Caco-2 (cell line): ENCODE measurements at regions not wholly inside any gene's neighbourhood (a gene's known extent, or its start where the extent isn't known, plus 50 kb on each side); places are given as distances from the start of the nearest gene placed in this dataset.
"Not testable (repeated sequence)": the region's sequence is repeated elsewhere in the genome, so short reads cannot be mapped to it uniquely, and the experiment has no call there.

Experiments used
- BruUV-seq: library from RNA; stranded (reverse); fragments of 400-500 nt; replicated peaks from 2 replicates; lab custom pipeline; 2021; lab: Mats Ljungman, UMichigan
- CTCF ChIA-PET: fragments of 300-600 bp; sonication (Branson Sonifier 250); formaldehyde crosslinking; loops from one replicate; lab custom pipeline; 2022; ENCODE audit warnings: antibody characterized with exemption; lab: Charles Lee
- POLR2A ChIA-PET: fragments of 300-600 bp; sonication (Branson Sonifier 250); formaldehyde crosslinking; loops from one replicate; lab custom pipeline; 2022; ENCODE audit warnings: antibody characterized with exemption; lab: Charles Lee
- DNase-seq, 2 experiments: peaks; one replicate each; pipeline versions ENCODE4 v3.0.0 to v3.0.0-alpha.2; 2020 to 2022
- H3K27me3 ChIP-seq: replicated peaks from 2 replicates; pipeline ENCODE4 v1.6.0; 2011; ENCODE audit warnings: low read length; ENCODE audit not compliant: control insufficient read depth, insufficient read depth
- H3K36me3 ChIP-seq: 2 replicates; pipeline ENCODE4 v1.5.1; 2011; ENCODE audit warnings: low read length; ENCODE audit not compliant: control insufficient read depth, insufficient read depth
- H3K4me1 ChIP-seq: fragments of 250-450 bp; sonication (Bioruptor Pico); 2 replicates; pipeline ENCODE4 v1.5.1; 2020; ENCODE audit warnings: mild to moderate bottlenecking
- H3K4me3 ChIP-seq: 2 replicates; pipeline ENCODE4 v1.5.1; 2011; ENCODE audit warnings: low read depth, mild to moderate bottlenecking, control low read depth, low read length
- H3K9me3 ChIP-seq: fragments of 250-450 bp; sonication (Bioruptor Pico); 2 replicates; pipeline ENCODE4 v1.5.1; 2020; ENCODE audit warnings: mild to moderate bottlenecking, moderate library complexity
- H3K27ac Mint-ChIP-seq: one replicate; pipeline ENCODE4 v1.8.0; 2022; ENCODE audit warnings: mixed read lengths; ENCODE audit not compliant: unreplicated experiment
- H3K27me3 Mint-ChIP-seq: one replicate; pipeline ENCODE4 v1.8.0; 2022; ENCODE audit warnings: mixed read lengths; ENCODE audit not compliant: insufficient read depth, unreplicated experiment
- H3K36me3 Mint-ChIP-seq: one replicate; pipeline ENCODE4 v1.8.0; 2022; ENCODE audit warnings: mild to moderate bottlenecking, mixed read lengths; ENCODE audit not compliant: insufficient read depth, unreplicated experiment
- H3K4me1 Mint-ChIP-seq: one replicate; pipeline ENCODE4 v1.8.0; 2022; ENCODE audit warnings: low read depth, mixed read lengths; ENCODE audit not compliant: unreplicated experiment
- H3K4me3 Mint-ChIP-seq: one replicate; pipeline ENCODE4 v1.8.0; 2022; ENCODE audit warnings: mild to moderate bottlenecking, moderate library complexity, mixed read lengths; ENCODE audit not compliant: unreplicated experiment
- H3K9me3 Mint-ChIP-seq: one replicate; pipeline ENCODE4 v1.8.0; 2022; ENCODE audit warnings: mixed read lengths; ENCODE audit not compliant: unreplicated experiment
- CTCF ChIP-seq, 2 experiments: fragments of 200-600 bp in 1 of 2; IDR thresholded peaks; 1 replicate in 1 of 2; 2 replicates in 1 of 2; pipeline versions ENCODE4 v1.5.1 to v1.8.0; 2011 to 2022; ENCODE audit warnings: antibody characterized with exemption in 1 of 2, control low read depth in 1 of 2, inconsistent platforms in 1 of 2, low read depth in 1 of 2, low read length in 1 of 2, mild to moderate bottlenecking in 1 of 2, moderate library complexity in 1 of 2; ENCODE audit not compliant: insufficient read depth in 1 of 2, severe bottlenecking in 1 of 2, unreplicated experiment in 1 of 2
- intact Hi-C: fragments of 100-400 bp; cut with micrococcal nuclease; formaldehyde crosslinking; loops from one replicate; pipeline ENCODE4 v1.10.0; 2022; ENCODE audit not compliant: unreplicated experiment

GRCh38 chr3:3927198-3927597 lies 128.0 kb downstream of the LRRN1 start:
- Mint-ChIP-seq H3K9me3 (peaks cover 12% of the 10 kb centered on the region), H3K4me1 (no peaks in the 10 kb centered on the region), H3K27me3 (no peaks in the 10 kb centered on the region), H3K36me3 (no peaks in the 10 kb centered on the region), H3K4me3 (no peak overlapping the region), H3K27ac (no peak overlapping the region)
- intact Hi-C loops, result no loop called here
- no peak for TF ChIP-seq CTCF (IDR thresholded peaks at IDR 0.05; ENCODE audit: insufficient read depth in 1 of 2, low read depth in 1 of 2, low read length in 1 of 2, severe bottlenecking in 1 of 2, unreplicated experiment in 1 of 2)
- ChIA-PET POLR2A (no interaction called here), CTCF (no interaction called here)
- Histone ChIP-seq H3K36me3 (no peaks in the 10 kb centered on the region), H3K27me3 (no peaks in the 10 kb centered on the region), H3K9me3 (no peaks in the 10 kb centered on the region), H3K4me1 (no peaks in the 10 kb centered on the region), H3K4me3 (no peak overlapping the region)
- no TSS peak for BruUV-seq
- DNase-seq, result no peak

GRCh38 chr3:3927965-3928364 lies 128.7 kb downstream of the LRRN1 start:
- no peaks in the 10 kb centered on the region for H3K4me1 Mint-ChIP-seq
- POLR2A ChIA-PET, result no interaction called here
- H3K9me3 Mint-ChIP-seq, result peaks cover 12% of the 10 kb centered on the region
- BruUV-seq, result no TSS peak
- H3K27ac Mint-ChIP-seq, result no peak overlapping the region
- Histone ChIP-seq H3K9me3 (no peaks in the 10 kb centered on the region), H3K36me3 (no peaks in the 10 kb centered on the region), H3K4me1 (no peaks in the 10 kb centered on the region), H3K4me3 (no peak overlapping the region), H3K27me3 (no peaks in the 10 kb centered on the region)
- no peak overlapping the region for H3K4me3 Mint-ChIP-seq
- H3K36me3 Mint-ChIP-seq, result no peaks in the 10 kb centered on the region
- H3K27me3 Mint-ChIP-seq, result no peaks in the 10 kb centered on the region
- DNase-seq, result no peak
- no peak for TF ChIP-seq CTCF (IDR thresholded peaks at IDR 0.05; ENCODE audit: insufficient read depth in 1 of 2, low read depth in 1 of 2, low read length in 1 of 2, severe bottlenecking in 1 of 2, unreplicated experiment in 1 of 2)
- CTCF ChIA-PET, result no interaction called here
- intact Hi-C loops, result no loop called here

- CTCF ChIA-PET, H3K4me3 ChIP-seq, H3K36me3 Mint-ChIP-seq, H3K9me3 ChIP-seq, H3K4me1 Mint-ChIP-seq, intact Hi-C loops, H3K27me3 Mint-ChIP-seq, BruUV-seq, H3K36me3 ChIP-seq, H3K27me3 ChIP-seq, H3K27ac Mint-ChIP-seq, DNase-seq, H3K4me3 Mint-ChIP-seq, H3K4me1 ChIP-seq, POLR2A ChIA-PET: not testable (repeated sequence)
- H3K9me3 Mint-ChIP-seq, result peaks cover 17% of the 10 kb centered on the region
Observed at GRCh38 chr3:3941380-3941779, 142.1 kb downstream of the LRRN1 start.

- H3K36me3 Mint-ChIP-seq, result no peaks in the 10 kb centered on the region
- H3K27me3 Mint-ChIP-seq, result peaks cover 3% of the 10 kb centered on the region
- no peak overlapping the region for H3K4me3 ChIP-seq
- ChIA-PET CTCF (no interaction called here), POLR2A (no interaction called here)
- no peaks in the 10 kb centered on the region for H3K9me3 Mint-ChIP-seq
- H3K4me3 Mint-ChIP-seq, result no peak overlapping the region
- intact Hi-C loops, result no loop called here
- H3K4me1 ChIP-seq, result no peaks in the 10 kb centered on the region
- no peaks in the 10 kb centered on the region for H3K4me1 Mint-ChIP-seq
- no peak for TF ChIP-seq CTCF (IDR thresholded peaks at IDR 0.05; ENCODE audit: insufficient read depth in 1 of 2, low read depth in 1 of 2, low read length in 1 of 2, severe bottlenecking in 1 of 2, unreplicated experiment in 1 of 2)
- H3K9me3 ChIP-seq, result no peaks in the 10 kb centered on the region
- no peaks in the 10 kb centered on the region for H3K27me3 ChIP-seq
- no TSS peak for BruUV-seq
- H3K36me3 ChIP-seq, result no peaks in the 10 kb centered on the region
- H3K27ac Mint-ChIP-seq, result no peak overlapping the region
- no peak for DNase-seq
Observed at GRCh38 chr3:3951071-3951470, 151.8 kb downstream of the LRRN1 start.
